ENCODE measurements at regions not wholly inside any gene's neighbourhood (a gene's known extent, or its start where the extent isn't known, plus 50 kb on each side); places are given as distances from the start of the nearest gene placed in this dataset.

GRCh38 chr13:106636492-106636891 lies 68.6 kb upstream of the ARGLU1 start:
- no peak overlapping the region for H3K27ac ChIP-seq (ENCODE audit: low read depth, low read length)
- 78 to 79% (median 78%) methylated on average over 3 of the region's 3 CpGs for WGBS, 3 donors

- H3K27ac ChIP-seq (ENCODE audit: low read depth, low read length), result no peak overlapping the region
- WGBS, 3 donors, result 78 to 88% (median 83%) methylated on average over 9 of the region's 9 CpGs
Measured at GRCh38 chr13:106635616-106636015, 67.7 kb upstream of the ARGLU1 start.

GRCh38 chr13:106633321-106633720 lies 65.4 kb upstream of the ARGLU1 start:
- no peak overlapping the region for H3K27ac ChIP-seq (ENCODE audit: low read depth, low read length)
- 74 to 91% (median 80%) methylated on average over 5 of the region's 5 CpGs for WGBS, 3 donors

DNA sequence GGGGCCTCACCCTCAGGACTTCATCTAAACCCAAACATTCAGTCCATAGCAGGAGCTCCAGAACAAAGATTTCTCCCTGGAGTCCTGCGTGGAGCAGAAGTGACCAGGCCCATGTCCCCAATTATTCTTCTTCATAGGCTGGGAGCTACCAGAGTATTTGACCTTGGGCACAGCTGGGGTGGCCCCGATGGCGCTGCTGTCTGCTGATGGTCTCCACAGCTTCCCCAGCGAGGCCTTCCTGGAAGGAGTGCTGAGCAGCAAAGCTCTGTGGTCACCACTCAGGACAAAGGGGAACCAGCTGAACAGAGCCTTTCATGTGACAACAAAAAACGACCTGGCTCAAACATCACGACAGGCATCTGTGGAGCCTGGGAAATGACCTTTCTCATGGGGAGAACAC lies 62.7 kb upstream of the ARGLU1 start:
- 50 to 65% (median 58%) methylated on average over 6 of the region's 6 CpGs for WGBS, 3 donors
- H3K27ac ChIP-seq (ENCODE audit: low read depth, low read length), result no peak overlapping the region

GRCh38 chr13:106630162-106630561 lies 62.2 kb upstream of the ARGLU1 start:
- WGBS, 3 donors, result 89 to 91% (median 90%) methylated on average over 5 of the region's 5 CpGs
- H3K27ac ChIP-seq (ENCODE audit: low read depth, low read length), result no peak overlapping the region

- H3K27ac ChIP-seq (ENCODE audit: low read depth, low read length), result no peak overlapping the region
- WGBS, 3 donors, result 60 to 91% (median 67%) methylated on average over 2 of the region's 2 CpGs
Measured at GRCh38 chr13:106628936-106629659, 61.2 kb upstream of the ARGLU1 start.

- no peak overlapping the region for H3K27ac ChIP-seq (ENCODE audit: low read depth, low read length)
Measured at GRCh38 chr13:106626473-106626872, 58.5 kb upstream of the ARGLU1 start.

DNA sequence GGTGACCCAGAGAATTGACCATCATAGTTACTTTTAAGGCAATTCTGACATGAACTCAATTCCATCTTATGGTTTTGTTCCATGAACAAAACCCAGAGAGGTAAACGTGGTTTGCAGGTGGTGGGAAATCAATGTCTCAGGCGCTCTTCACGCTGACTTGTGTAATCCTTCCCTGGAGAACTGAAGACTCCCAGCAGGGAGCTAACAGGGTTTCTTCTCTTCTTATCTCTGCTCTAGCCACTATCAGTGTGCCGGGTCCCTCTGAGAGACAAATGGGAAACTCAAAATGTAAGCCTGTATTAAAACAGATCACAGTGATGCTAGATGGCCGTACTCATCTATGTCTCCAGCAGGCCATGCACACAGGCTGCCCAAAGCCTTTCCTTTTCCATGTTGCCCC lies 57.6 kb upstream of the ARGLU1 start:
- 57 to 98% (median 90%) methylated on average over 5 of the region's 5 CpGs for WGBS, 3 donors
- H3K27ac ChIP-seq (ENCODE audit: low read depth, low read length), result no peak overlapping the region

- no peak overlapping the region for H3K27ac ChIP-seq (ENCODE audit: low read depth, low read length)
- WGBS, 3 donors, result 69 to 76% (median 73%) methylated on average over 7 of the region's 7 CpGs
Measured at GRCh38 chr13:106623799-106624460, 56.0 kb upstream of the ARGLU1 start.

GRCh38 chr13:106621833-106622232 lies 53.9 kb upstream of the ARGLU1 start:
- 41 to 85% (median 71%) methylated on average over 1 of the region's 1 CpG for WGBS, 3 donors

DNA sequence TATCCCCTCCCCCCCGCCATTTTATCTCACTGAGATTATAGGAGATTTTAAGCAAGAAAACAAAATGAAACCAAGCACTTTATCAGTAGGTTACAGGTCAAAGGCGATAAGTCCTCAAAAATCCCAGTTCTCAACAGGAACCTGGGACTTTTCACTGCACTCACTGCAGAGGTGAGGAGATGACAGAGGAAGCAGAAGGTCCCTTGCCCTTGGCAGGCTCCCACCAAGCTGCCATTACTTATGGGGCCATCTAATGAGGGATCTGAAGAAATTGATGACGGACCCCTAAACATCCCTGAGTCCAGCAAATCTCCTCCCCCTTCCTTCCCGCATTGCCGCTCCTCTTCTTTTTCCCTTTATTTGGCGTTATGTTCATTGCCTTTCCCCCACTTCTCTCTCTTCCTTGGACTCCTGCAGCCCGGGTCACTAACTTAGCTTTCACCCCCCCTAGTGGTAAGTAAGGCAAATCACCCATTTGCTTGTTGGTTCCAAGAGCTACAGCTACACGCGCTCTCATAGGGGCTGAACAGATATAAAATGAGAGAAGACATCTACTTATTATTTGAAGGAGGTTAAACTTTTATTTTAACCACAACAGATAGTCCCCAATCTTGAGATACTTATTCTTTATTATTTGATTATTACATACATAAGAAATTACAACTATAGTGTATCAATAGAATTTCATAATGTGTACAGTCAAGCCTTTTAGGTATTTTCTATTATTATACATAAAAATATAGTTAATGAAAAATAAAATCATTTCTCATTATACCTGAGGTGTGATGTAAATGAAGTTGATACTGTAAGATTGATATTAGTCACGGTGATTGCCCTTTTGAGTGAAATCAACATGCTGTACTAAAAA lies 52.0 kb upstream of the ARGLU1 start:
- 21 to 27% (median 24%) methylated on average over 10 of the region's 10 CpGs for WGBS, 3 donors

More at GRCh38 chr13:106621833-106622232, 53.9 kb upstream of the ARGLU1 start:
- no peak overlapping the region for H3K27ac ChIP-seq (ENCODE audit: low read depth, low read length)

More for the DNA sequence above, 52.0 kb upstream of the ARGLU1 start:
- H3K27ac ChIP-seq (ENCODE audit: low read depth, low read length), result no peak overlapping the region

All from adipose tissue (tissue), 3 donors.